GM18505 (cell line): ENCODE measurements at regions not wholly inside any gene's neighbourhood (a gene's known extent, or its start where the extent isn't known, plus 50 kb on each side); places are given as distances from the start of the nearest gene placed in this dataset.

Source experiments
- ATAC-seq: cut with Tn5 transposase; IDR thresholded peaks from one replicate; pipeline ENCODE4 v1.9.1; 2021; ENCODE audit not compliant: unreplicated experiment
- POLR2A ChIP-seq: IDR thresholded peaks from 4 replicates; pipeline ENCODE4 v1.6.1; 2011; ENCODE audit warnings: borderline replicate concordance; ENCODE audit not compliant: insufficient read depth, insufficient read length; ENCODE audit errors: extremely low read depth

DNA sequence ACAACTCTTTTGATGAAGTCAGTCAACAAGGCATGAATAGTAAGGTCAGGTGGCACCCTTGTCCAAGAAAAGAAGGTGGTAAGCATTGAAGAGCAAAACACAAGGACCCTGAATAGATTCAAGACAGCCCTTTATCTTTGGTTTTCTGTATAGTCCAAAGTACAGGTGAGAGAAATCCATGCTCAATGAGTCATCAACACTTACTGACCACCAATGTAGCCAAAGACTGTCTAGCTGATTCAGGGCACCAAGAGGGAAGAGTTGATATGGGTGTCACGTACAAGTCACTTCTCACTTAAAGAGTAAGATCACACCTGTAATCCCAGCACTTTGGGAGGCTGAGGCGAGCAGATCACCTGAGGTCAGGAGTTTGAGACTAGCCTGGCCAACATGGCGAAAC lies 528.3 kb downstream of the CD83 start:
- no peak for TF ChIP-seq POLR2A
- ATAC-seq, result no peak

DNA sequence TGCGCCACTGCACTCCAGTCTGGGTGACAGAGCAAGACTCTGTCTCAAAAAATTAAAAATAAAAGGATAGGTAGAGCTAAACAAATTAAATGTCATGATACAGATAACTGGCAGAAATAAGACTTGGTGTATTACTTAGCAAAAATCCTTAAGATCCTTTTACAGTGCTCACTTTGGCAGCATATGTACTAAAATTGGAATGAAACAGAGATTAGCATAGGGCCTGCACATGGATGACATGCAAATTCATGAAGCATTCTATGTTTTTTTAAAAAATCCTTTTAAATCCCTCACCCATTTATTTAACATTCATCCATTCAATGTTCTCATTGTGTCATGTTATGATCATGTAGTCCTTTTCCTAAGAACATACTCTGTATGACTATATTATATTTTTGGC lies 528.8 kb downstream of the CD83 start:
- no peak for TF ChIP-seq POLR2A
- no peak for ATAC-seq

DNA sequence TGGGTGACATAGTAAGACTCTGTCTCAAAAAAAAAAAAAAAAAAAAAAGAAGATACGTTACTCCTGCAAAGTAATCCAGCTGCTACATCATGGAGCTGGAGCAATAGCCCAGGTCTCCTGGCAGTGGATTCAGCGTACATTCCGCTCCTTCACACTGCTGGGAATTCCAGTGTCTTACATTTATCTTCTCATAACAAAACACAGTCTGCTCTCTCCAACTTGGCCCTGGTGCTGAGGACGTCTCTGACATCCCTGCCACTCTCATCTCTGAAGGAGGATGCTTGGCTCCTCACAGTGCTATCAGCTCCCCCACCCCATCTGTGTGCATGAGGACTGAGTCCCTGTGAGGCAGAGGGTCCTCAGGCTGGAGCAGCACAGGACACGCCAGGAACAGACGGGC lies 529.8 kb downstream of the CD83 start:
- no peak for ATAC-seq
- no peak for TF ChIP-seq POLR2A

DNA sequence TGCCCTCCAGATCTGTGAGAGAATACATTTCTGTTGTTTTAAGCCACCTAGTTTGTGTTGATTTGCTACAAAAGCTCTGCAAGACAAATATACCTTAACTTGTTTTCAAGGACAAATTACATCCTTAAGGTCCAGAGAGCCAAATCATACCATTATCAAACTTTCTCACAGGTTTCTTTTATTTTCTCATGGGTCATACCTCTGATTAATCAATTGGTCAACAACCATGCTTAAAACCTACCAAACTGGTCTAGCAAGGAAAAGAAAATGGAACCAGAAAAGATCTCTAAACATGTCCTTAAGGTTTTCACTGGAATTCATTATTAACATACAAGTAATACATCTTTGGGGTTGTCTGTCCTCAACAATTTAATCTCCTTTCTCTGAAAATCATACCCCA lies 535.0 kb downstream of the CD83 start:
- TF ChIP-seq POLR2A, result no peak
- no peak for ATAC-seq

DNA sequence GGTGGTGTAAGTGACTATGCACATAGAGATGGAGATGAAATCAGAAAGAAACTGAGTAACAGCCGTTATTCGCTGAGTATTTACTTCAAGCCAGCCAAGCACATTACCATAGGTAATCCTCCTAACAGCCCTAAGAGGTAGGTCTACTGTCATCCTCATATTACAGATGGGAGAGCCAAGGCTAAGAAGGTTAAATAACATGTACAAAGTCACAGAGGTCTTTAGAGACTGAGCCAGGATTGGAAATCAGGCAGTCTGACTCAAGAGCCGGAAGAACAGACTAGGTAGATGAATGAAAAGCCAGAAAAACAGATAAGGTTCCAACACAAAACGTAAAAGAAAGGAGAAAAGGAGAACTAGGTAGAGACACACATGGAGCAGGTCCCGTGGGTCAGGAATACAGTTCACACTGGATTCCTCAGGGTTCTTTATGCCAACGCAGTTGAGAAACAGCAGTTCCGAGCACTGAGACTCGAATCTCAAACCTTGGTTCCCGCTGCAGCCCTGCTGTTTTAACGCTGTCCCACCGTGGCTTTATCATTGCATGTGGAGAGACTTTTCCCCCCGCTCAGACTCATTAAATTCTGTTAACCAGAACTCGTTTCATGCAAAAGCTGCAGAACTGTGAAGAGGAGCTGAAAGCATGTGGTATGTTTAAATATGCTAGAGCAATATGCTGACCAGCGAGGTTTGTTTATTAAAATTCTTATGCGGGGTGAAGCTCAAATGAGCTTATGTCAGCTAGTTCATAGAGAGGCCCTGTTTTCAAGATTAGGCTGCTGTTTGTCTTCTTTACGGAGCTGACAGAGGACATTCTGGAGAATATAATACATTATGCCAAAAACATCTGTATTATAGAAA lies 537.9 kb downstream of the CD83 start:
- ATAC-seq, result no peak
- no peak for TF ChIP-seq POLR2A

DNA sequence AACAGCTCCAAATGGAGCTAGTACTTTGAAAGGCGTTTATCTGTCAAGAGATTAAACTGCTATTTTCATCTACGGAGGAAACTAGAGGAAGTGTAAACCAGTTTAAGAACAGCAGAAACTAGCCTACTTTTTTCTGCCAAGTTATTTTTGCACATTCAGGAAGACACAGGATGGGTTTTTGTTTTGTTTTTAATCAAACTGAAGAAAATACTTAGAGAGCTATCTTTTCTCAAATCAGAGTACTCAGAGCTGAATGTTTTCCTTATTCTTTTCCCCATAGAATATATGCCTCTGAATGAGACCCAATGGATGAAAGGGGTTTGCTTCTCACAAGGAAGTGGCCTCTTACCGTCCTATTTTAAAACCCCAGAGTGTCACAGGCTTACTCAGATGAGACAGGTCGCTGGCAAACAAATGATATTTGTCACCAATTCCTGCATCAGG lies 538.5 kb downstream of the CD83 start:
- ATAC-seq, result no peak
- TF ChIP-seq POLR2A, result no peak

DNA sequence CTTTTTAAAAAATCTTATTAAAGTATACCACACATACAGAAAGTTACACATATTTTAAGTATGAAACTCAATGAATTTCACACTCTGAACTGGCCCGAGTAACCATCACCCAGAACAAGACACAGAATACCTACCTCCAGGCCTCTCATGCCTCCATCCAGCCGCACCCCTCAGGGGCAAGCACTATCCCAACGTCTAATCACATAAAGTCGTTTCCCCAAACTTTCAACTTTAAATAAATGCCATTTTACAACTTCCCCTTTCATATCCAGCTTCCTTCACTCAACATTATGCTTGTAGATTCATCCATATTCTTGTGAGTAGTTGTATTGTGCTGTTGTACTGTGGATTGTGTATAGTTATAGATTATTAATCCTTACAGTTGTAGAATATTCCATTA lies 539.1 kb downstream of the CD83 start:
- TF ChIP-seq POLR2A, result no peak
- ATAC-seq, result no peak

DNA sequence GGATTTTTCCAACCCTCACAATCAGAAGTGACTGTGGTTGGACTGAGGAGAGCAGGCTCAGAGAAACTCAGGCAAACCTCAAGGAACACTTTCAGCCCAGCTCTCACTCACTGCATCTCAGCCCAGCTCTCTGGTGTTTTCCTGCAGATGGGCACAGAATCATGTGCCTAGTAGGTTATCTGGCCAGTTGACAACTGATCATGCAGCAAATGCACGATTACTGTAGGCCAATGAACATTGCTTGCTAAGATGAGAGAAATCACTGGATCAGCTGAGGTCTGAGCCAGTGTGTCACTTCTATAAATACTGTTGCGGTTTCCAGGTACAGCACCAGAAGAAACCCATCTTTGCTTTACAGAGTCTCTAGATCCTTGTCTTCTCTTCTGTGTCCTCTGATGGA lies 540.5 kb downstream of the CD83 start:
- no peak for ATAC-seq
- TF ChIP-seq POLR2A, result no peak

DNA sequence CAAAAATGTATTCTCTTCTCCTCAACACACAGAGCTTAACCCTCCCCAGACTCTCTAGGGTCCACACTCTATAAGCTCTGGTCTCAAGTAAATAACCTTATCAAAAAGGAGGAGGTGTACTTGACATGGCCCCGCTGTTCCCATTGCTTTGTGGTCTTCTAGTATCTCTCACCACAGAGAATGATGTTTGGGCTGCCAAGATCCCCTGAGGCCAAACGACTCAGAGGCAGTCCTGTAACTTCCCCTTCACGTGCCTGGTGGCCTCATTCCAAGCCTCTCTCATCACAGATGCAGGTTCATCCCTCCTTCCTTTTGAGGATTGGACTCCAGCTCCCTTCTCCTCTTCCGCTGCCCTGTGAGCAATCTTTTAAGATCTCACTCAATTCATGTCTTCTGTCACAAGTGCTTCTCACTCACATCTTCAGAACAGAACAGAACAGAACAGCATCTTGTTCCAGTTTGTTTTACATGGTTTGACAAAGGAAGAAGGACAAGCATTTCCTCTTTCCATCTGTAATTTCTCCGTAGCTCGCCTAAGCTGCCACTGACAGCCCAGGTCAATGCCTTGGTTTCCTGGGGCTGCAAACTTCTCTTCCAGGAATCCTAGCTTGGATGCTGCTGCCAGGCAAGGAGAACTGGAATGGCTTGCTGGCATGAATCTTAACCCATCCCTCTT lies 541.5 kb downstream of the CD83 start:
- ATAC-seq, result no peak
- no peak for TF ChIP-seq POLR2A

DNA sequence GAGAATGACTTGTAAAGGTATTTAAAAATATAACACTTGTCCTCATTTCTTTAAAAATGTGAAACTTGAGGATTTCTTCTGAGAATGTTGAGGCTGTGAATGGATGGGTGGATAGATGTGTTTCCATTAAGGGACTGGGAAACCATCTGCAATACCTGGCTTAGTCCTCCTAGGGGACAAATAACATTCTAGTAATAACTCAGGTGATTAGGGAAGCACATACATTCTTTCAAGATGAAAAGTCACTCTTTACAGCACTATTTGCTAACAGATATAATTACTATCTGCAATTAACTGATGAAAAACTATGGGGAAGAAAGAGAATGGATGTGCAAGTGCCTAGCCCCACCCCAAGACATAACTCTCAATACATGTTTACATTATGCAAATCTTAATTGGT lies 542.3 kb downstream of the CD83 start:
- TF ChIP-seq POLR2A, result no peak
- ATAC-seq, result no peak

DNA sequence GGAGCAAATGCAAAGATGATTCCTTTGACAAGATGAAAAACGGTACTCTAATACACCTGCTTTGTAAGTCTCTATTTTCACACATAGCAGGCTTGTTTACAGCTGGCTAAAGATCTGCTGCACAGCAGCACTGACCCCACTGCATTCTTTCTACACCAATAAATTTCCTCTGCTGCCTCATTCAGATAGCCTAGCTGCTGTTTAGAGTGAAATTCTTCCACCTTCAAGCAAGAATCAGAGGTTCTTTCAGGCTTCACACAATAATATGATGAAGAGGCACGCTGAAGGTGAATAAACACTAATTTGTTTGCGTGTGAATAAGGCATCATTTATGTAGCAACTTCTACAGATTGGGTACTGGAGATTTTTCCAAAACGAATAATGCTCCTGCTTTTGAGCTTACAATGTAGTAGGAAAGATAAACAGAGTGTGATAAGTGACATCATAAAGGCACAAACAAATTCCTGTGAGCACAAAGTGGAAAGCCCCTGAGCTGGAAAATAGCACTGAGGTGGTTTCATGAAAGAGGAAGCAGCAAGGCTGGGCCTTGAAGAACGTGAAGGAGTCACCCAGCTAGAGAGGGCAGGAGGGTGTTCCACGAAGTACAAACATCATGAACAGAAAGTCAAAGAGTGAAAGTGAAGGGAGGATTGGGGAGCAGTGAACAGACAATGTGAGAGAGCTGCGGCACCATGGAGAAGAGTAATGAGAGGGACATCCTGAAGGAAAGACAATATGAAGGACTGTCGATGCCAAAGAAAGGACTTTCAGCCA lies 543.4 kb downstream of the CD83 start:
- peak; percentile 62 for ATAC-seq
- no peak for TF ChIP-seq POLR2A

DNA sequence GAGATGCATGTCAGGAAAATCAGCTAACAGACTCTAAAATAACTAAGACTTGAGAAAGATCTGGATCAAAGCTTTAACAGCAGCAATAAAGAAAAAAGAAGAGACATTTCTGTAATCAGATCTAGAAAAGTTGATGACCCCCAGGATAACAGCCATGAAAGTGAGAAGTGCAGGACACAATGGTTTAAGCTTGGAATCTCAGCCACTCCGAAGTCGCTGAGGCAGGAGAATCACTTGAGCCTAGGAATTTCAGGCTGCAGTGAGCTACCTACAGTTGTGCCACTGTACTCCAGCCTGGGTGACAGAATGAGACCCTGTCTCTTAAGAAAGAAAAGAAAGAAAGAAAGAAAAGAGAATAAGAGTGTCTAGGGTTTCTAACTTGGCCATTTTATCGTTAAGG lies 544.1 kb downstream of the CD83 start:
- no peak for TF ChIP-seq POLR2A
- no peak for ATAC-seq

DNA sequence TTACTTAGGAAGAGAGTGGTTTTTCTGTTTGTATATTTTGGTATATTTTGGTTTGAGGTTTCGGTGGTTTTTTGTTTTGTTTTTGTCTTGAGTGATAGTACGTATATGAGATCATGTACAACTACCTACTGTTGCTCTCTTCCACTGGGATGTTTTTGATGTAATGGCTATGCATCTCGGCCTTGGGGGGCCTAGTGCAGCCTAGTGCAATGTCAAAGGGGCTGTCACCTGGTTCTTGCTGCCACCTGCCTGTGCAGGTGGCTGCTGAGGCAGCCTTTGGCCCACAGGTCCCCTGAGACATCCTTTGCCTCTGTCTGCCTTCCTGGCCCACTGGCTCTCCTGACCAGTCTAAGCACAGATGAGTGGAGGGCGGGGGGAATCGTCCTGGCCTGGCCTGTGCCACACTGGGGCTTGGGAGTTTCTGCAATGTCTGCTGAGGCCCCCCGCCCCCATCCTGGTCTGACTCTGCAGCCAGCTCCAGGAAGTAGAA lies 546.6 kb downstream of the CD83 start:
- TF ChIP-seq POLR2A, result no peak
- peak; percentile 47 for ATAC-seq

DNA sequence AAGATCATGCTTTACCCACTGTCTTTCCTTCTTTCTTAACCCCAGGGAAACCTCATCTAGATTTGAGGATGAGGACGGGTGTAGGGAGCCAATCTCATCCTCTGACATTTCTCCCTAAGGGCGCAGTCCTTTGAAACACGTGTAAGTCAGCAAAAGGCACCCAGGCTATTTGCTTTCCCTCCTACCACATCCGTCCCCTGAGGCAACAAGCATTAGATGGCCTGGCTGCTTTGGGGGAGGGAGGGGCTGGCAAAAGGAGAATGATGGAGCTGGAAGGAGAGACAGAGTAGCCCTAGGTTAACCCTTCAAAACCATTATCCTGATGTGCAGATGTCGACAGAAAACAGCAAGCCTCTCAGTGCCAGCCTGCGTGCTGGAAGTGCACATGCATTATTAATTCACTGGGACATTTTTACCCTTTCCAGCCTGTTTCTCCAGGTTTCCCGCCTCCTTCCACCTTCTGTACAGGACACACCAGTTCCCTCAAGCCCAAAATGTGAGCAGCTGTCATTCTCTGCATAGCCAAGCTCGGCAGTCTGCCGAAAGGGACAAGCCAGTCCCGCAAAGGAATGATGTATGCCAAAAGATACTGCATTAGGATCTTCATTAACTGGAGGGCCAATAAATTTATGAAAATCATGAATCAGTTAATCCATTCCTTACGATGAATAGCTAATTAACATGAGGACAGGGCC lies 547.2 kb downstream of the CD83 start:
- no peak for ATAC-seq
- no peak for TF ChIP-seq POLR2A
